Stimulated activated CD8-positive, alpha-beta memory T cell treated with anti-CD3 and anti-CD28 coated beads, Interleukin-12 subunit alpha, Interleukin-12 subunit beta, amount 100 ng/mL, for 24 hours (primary cell): ENCODE measurements at regions not wholly inside any gene's neighbourhood (a gene's known extent, or its start where the extent isn't known, plus 50 kb on each side); places are given as distances from the start of the nearest gene placed in this dataset.

Source experiments
- DNase-seq: peaks from one replicate; pipeline ENCODE4 v3.0.0-alpha.2; 2020; ENCODE audit errors: extremely low read depth

DNA sequence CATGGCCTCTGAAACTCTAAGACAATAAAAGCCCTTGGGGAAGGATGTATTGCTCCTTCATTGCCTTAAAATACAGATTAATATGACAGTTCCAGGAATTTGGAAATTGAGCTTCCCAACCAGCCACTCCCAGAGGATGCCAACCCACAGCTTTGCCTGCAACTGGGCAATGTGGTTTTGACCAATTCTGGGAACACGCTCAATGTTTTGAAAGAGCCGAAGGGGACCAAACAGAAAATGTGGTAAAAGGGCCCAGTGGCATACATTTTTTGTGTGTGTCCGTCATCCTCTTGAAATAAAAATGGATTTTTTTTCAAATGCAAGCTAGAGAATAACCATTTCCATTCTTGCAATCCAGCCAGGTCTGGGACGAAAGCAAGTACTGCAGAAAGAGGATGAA is 88.3 kb upstream of the PLEKHG7 start:
- DNase-seq: no peak

DNA sequence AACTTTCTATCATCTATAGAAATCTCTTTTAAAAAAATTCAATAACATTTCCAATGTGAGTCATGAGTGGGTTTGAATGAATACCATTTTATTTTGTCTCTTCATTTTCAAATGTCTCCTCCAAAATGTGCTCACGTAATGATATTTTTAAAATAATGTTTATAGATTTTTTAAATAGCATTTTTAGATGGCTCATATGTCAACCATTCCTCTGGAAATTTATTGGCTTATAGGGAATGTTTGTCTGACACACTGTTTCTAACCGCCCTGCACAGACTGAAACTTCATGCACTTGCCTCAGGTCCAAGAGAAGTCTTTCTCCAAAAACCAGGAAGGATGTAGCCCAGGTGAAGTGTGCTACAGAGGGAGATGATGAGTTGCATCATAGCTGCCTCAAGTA is 88.8 kb upstream of the PLEKHG7 start:
- no peak for DNase-seq

DNA sequence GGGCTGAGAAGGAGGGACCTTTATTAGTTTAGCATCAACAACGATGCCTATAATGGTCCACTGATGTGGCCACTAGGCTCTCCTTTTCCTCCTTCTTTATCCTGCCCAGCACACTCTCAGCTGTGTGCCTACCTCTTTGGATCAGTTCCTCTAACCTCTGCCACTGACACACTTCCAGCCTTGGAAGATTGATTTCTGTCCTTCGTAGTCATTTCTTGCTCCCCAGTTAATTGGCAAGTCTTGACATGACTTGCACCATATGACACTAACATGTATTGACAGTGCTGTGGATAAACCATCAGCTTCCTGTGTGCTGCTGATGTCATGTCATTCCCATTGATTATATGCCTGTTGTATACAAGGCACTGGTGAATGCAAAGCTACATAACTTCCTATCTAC is 90.2 kb upstream of the PLEKHG7 start:
- no peak for DNase-seq

DNA sequence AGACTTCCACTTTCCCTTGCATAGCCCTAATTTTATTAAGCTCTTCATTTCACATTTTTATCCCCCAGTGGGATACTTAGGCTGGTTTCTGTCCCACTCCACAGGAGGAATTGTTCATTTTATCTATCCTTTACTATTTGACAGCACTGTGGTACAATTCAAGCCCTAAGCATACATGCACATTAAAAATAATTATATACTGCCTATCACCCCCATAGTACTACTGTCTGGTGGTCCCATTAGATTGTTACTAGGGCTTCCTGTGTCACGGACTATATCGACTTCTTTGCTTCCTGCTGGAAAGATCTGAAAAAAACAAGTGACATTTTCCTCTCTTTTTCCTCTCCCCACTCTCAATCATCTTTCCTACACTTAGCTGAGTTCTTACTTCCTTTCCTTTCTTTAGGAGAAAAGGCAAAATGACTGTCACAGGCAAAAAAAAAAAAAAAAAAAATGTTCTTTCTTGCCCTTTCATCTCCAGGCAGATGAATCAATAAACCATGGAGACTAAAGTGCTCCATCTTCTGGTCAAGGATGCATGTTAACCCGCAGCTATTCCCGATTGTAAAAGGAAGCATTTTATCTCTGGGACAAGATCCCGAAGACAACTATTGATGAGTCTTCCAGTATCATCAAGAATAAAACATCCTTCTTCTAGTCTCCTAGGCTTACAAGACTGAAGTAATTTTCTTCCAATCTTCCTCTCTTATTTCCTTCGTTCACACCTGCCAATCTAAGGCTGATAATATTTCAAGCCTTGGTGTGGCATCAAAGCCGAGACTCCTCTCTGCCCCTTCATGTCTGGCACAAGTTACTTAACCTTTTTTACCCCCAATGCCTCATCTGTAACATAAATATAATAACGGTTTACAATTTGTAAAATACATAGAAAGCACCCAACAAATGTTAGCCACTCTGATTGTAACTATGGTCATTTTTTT is 94.4 kb upstream of the PLEKHG7 start:
- no peak for DNase-seq

DNA sequence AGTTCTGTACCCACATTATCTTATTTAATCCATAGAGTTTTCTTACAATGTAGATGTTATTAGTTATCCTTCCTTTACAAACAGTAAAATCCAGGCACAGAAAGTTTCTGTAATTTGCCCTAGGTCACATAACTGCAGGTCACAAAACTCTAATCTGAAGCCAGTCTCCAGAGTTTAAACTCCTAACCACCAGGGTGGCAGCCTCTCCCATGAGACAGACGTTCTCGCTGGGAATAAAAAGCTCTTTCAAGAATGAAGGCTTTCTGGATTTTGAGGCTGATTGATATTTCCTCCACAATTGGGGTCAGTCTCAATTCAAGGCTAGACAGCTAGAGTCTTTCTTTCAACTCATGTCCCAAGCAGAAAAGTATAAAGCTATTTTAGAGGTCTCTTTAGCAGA is 95.8 kb upstream of the PLEKHG7 start:
- no peak for DNase-seq

DNA sequence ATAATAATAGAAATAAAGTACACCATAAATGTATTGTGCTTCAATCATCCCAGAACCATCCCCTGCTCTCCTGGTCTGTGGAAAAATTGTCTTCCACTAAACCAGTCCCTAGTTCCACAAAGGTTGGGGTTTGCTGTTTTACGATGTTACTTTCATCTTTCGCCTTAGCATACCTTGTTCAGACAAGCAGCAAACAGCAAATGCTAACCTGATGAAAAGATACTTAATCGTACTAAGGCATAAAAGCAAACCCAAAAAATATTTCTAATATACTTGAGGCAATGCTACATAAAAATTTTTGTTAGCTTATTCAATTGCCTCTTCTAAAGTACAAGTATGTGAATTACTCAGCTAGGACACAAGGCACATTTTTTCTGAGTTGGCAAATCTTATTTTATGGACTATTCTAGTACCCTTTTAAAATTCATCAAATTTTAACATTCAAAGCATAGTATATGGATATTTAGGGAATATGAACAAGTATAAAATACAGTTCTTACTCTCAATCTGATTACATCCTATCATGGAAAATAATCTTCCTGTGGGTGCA is 97.1 kb upstream of the PLEKHG7 start:
- no peak for DNase-seq

DNA sequence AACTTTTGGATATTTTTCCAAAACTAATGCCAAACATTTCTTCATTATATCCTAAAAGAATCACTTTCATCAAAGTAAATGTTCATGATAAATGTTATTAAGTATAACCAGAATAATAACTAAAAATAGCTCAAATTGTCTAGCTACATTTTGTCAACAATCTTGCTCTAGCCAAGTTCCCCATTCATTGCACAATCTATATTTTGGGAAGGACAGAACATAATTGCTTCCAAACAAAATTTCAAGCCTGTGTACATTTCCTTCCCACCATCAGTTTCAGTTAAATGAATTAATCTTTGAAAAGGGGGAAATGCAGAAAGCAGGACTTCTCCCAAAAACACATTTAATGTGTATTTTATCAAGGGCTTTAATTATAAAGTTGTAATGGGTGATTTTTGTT is 98.0 kb upstream of the PLEKHG7 start:
- DNase-seq: no peak

DNA sequence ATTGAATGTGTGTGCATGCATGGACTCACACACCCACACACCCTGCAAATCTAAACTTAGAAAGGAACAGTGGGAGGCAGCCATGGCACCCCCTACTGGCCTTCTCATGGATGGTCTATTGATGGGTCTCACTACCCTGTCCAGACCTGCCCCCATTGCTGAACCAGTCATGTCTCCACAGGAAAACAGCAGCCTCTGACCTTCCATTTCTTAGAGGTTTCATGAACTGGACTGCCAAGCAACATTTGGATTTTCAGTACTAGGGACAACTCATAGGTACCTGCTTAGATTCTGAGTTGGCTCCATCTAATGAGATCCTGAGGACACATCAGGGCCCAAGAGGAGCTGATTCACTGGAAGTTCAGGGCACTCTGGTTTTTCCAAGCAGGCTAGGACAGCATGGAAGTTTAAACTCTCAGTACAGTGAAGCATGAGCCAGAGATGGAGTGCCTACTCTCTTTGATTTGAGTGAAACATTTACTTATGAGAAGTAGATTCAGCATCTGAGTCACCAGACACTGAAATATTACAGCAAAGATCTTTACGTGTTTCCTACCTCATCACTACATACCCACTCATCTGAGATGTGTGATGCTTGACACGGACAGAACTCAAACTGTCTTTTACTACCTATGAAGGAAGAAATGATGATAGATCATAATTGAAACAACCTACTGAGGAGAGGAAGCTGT is 98.9 kb upstream of the PLEKHG7 start:
- DNase-seq: no peak

DNA sequence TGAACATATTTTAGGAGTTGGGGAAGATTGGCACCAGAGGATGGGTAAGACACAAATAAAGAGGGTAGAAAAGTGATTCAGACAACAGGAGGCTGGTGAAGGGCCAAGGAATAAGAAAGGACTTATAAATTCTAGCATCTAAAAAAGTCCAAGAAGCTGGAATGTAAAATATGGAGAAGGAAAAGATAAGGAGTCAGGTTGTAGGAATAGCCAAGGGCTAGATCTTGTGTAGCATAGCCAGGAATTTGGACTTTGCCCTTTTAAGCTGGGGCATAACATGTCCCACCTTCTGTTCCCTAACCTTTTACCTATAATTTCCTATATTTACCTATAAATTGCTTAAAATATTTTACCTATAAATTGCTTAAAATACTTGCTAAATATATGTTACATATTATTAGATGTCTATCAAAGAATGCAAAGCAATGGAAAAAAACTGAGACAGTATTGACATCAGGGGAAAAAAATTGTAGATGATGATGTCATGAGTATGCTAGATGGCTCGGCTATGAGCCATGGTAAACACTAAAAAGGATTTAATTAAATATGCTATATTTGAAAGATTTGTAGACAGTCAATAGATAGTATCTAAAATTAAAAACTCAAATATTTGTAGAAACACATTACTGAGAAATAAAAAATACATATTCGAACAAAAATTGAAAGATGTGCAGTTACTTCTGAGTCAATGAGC is 99.7 kb upstream of the PLEKHG7 start:
- no peak for DNase-seq

DNA sequence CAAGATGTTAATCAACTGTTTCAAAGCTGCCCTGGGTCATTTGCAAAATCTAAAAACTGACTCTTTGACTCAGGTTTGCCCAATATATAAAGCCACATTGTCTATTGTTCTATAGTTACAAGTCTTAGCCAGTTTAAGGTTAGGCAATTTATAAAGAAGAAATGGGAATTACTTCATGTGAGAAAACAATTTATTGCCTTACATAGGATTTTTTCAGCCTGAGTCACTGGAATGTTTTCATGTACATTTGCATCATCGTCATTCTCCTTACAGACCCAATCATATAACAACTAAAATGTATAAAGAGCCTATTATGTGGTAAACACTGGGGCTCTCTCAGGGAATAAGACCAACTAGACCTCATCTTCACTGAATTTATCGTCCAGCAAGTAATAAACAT is 100.3 kb upstream of the PLEKHG7 start:
- DNase-seq: no peak

DNA sequence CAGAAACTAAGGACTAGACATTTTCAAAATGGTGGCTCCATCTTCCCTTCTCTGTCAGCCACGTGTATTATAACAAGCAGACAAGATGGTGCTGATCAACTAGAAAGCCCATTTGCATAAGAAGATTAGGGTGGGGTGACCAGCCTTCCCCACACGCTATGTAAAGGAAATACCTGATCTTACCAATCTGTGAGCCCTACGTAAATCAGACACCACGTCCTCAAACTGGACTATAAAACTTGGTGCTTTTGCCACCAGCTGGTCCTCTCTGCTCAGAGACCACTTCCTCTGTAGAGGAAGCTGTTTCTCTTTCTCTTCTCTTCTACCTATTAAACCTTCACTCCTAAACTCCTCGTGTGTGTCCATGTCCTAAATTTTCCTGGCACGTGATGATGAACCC is 101.1 kb upstream of the PLEKHG7 start:
- DNase-seq: no peak

DNA sequence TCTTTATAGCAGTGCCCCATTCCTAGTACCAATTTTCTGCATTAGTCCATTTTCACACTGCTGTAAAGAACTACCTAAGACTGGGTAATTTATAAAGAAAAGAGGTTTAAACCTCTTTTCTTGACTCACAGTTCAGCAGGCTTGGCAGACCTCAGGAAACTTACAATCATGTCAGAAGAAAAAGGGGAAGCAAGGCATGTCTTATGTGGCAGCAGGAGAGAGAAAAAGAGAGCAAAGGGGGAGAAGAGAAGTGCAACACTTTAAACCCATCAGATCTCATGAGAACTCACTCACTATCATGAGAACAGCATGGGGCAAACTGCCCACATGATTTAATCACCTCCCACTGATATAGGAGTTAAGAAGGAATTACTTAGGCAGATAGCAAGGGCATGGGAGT is 101.6 kb upstream of the PLEKHG7 start:
- DNase-seq: no peak

DNA sequence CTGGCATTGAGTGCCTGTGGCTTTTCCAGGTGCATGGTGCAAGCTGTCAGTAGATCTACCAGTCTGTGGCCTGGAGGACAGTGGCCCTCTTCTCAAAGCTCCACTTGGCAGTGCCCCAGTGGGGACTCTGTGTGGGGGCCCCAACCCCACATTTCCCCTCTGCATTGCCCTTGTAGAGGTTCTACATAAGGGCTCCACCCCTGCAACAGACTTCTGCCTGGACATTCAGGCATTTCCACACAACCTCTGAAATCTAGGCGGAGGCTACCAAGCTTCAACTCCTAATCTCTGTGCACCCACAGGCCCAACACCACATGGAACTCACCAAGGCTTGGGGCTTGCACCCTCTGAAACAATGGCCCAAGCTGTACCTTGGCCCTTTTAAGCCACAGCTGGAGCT is 102.7 kb upstream of the PLEKHG7 start:
- DNase-seq: no peak

DNA sequence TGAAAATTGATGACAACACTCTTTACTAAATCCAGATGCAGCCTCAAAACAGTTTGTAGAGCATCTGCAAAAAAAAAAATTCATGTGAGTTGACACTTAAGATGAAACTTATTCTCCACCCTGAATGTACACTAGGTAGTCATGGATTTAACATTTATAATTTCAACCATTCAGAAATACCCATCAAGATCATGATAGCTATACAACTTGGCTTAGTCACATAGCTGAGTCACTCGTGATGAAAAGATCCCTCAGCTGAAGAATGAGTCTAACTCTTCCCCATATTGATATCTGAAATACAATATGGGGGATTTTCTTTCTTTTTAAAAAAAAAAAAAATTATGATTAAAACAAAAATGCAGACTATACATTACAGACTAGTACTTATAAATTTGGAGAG is 104.8 kb upstream of the PLEKHG7 start:
- DNase-seq: no peak

DNA sequence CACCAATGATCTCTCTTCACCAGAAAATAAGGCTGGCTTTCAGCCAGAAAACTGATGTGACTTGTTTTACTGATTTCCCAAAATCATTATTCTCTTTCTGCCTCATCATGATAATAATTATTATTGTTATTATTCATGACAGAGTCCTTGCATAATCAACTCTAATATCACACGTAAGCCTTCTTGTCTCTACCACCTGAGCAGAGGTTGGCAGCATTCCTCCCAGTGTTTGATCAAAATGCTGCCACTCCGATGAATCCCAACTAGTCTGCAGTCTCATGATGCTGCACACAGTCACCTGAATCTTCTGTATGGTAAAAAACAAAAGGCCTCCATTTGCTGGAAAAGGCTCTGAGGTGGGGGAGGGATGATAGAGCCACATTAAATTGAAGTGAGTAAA is 105.7 kb upstream of the PLEKHG7 start:
- DNase-seq: no peak

DNA sequence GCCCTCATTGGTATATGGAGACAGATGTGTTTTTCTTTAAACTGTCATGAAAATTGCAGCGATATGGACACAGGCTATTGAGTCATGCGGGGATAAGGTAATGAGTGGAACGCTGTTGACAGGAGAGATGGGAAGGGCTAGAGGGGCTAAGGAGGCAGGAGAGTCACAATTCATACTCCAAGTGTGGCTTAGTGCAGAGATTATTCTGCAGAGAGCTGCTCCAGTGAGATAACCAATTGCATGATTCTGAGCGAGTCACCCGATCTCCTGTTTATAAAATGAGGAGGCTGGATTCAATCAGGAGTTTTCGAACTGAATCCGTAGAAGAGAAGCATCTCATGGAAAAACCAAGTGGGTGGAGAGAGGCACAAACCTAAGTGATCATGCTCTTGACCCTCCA is 106.4 kb upstream of the PLEKHG7 start:
- DNase-seq: no peak

DNA sequence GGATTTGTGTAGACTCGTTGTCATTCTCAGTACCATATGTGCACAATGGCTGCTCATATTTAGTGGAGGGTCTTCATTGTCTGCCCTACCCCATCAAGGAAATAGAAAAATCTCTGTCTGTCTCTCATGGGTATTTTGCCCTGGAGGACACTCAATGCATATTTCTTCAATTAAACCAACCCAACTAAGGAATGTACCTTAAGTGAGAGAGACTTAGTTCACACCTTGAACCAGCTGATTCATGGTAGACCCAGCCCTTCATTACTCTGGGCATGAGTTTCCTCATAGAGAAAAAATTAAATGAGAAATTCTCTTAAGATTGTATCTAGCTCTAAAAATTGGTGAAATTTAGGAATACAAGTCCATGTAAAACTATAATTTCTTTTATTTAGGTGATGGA is 107.1 kb upstream of the PLEKHG7 start:
- no peak for DNase-seq

DNA sequence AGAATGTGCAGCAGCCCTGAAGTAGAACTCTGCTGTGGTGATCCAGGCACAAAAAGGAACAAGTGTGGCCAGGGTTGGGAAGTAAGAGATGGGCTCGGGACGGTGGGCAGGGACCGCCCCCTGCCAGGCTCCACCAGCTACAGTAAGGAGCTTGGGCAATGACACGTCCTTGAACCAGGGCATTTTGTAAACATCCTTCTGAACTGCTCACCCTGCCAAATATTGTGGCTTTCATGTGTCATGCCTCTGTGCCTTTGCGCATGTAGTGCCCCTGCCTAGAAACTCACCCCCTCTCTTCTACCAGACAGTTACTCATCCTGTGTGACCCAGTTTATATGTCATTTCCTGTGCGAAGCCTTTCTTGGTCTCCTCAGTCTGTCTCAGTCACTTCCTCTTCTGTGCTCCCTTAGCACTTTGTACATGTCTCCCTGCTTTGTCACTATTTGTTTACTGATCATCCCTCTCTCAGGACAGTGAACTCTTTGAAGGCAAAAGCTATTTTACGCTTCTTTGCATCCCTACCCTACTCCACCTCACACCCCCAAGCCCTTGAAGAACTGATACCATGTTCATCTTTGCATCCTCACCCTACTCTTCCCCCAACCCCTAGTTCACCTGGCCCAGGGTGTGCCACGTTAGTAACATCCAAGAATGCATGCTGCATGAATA is 108.9 kb upstream of the PLEKHG7 start:
- peak; percentile 44 for DNase-seq

DNA sequence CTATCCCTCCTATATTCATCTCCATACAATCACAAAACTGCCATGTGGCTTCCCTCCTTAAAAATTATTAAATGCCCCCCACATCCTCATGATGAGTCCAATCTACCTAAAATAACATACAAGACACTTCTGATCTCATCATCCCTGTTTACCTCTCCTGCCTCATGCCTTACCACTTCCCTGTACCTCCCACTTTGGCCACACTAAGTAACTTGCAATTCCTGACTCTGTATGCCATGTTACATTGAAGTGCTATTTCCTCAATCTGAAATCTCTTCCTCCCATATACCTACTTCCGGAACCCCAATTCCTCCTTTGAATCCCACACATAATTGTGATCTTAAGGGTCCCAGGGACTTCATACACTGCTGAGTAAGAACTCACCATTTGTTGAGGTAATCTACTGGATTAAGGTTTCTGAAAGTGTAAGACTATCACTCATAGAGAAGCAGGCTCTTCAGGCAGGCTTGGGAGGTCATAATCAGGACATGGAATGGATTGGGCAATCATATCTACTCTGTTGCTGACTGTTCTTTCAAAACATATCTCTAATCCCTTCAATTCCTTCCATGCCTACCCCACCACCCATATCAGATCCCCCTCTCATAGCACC is 117.6 kb upstream of the PLEKHG7 start:
- no peak for DNase-seq

DNA sequence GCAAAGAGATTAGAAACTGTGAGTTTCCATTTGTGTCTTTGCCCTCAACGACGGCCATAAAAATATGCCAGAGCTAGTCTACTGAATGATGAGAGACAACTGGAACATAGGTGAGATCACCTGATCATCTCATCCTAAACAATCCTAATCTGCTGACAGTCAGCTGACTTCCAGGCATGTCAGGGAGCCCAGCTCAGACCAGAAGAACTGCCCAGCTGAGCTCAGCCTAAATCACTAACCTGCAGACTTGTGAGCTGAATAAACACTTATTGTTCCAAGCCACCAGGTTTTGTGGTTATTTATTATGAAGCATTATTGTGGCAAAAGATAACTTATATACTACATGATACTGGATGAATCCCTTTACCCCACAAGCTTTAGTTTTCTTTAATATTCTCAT is 118.9 kb upstream of the PLEKHG7 start:
- no peak for DNase-seq

DNA sequence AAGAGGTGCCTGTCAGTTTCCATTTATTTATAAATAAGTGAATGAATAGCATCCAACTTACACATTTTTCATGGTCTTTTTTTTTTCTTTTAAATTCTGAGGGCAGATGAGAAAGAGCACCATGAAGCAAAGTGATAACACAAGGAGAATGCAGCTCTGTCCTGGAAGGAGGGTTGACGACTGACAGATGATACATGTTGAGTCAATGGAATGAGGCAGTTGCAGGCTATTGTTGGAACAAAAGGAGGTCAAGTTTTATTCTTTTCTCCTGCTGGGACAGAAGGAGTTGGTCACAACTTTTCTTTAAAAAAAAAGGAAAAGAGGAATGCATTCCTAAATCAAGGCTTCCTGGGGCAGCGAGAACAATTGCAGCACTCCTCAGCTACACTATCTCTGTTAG is 119.9 kb upstream of the PLEKHG7 start:
- no peak for DNase-seq
